ENCODE measurements at regions not wholly inside any gene's neighbourhood (a gene's known extent, or its start where the extent isn't known, plus 50 kb on each side); places are given as distances from the start of the nearest gene placed in this dataset.
"Not testable (repeated sequence)": the region's sequence is repeated elsewhere in the genome, so short reads cannot be mapped to it uniquely, and the experiment has no call there.

- DNase-seq (ENCODE audit: low read depth in 2 of 2): no peak
Observed at GRCh38 chr17:71735893-71736292, 384.9 kb upstream of the SOX9 start.

GRCh38 chr17:71740866-71741265 is 380.0 kb upstream of the SOX9 start:
- DNase-seq (ENCODE audit: low read depth in 2 of 2): no peak

GRCh38 chr17:71741836-71742235 is 379.0 kb upstream of the SOX9 start:
- no peak for DNase-seq (ENCODE audit: low read depth in 2 of 2)

- no peak for DNase-seq (ENCODE audit: low read depth in 2 of 2)
Observed at GRCh38 chr17:71748872-71749271, 371.9 kb upstream of the SOX9 start.

- DNase-seq (ENCODE audit: low read depth in 2 of 2): no peak
Observed at GRCh38 chr17:71753070-71753469, 367.8 kb upstream of the SOX9 start.

GRCh38 chr17:71757156-71757555 is 363.7 kb upstream of the SOX9 start:
- no peak for DNase-seq (ENCODE audit: low read depth in 2 of 2)

GRCh38 chr17:71757956-71758355 is 362.9 kb upstream of the SOX9 start:
- DNase-seq (ENCODE audit: low read depth in 2 of 2): no peak

- DNase-seq (ENCODE audit: low read depth in 2 of 2): no peak
Observed at GRCh38 chr17:71759422-71760060, 361.3 kb upstream of the SOX9 start.

- no peak for DNase-seq (ENCODE audit: low read depth in 2 of 2)
Observed at GRCh38 chr17:71760062-71760720, 360.6 kb upstream of the SOX9 start.

- DNase-seq (ENCODE audit: low read depth in 2 of 2): no peak
Observed at GRCh38 chr17:71762526-71762925, 358.3 kb upstream of the SOX9 start.

- DNase-seq (ENCODE audit: low read depth in 2 of 2): no peak
Observed at GRCh38 chr17:71764505-71764904, 356.3 kb upstream of the SOX9 start.

GRCh38 chr17:71765437-71765836 is 355.4 kb upstream of the SOX9 start:
- no peak for DNase-seq (ENCODE audit: low read depth in 2 of 2)

- no peak for DNase-seq (ENCODE audit: low read depth in 2 of 2)
Observed at GRCh38 chr17:71769850-71770249, 351.0 kb upstream of the SOX9 start.

- no peak for DNase-seq (ENCODE audit: low read depth in 2 of 2)
Observed at GRCh38 chr17:71777048-71777640, 343.7 kb upstream of the SOX9 start.

- DNase-seq (ENCODE audit: low read depth in 2 of 2): no peak
Observed at GRCh38 chr17:71779482-71779881, 341.3 kb upstream of the SOX9 start.

- no peak for DNase-seq (ENCODE audit: low read depth in 2 of 2)
Observed at GRCh38 chr17:71780596-71780995, 340.2 kb upstream of the SOX9 start.

GRCh38 chr17:71782021-71782420 is 338.8 kb upstream of the SOX9 start:
- not testable (repeated sequence) for DNase-seq (ENCODE audit: low read depth in 2 of 2)

- no peak for DNase-seq (ENCODE audit: low read depth in 2 of 2)
Observed at GRCh38 chr17:71790791-71791190, 330.0 kb upstream of the SOX9 start.

- DNase-seq (ENCODE audit: low read depth in 2 of 2): no peak
Observed at GRCh38 chr17:71791311-71791710, 329.5 kb upstream of the SOX9 start.

- DNase-seq (ENCODE audit: low read depth in 2 of 2): no peak
Observed at GRCh38 chr17:71792966-71793365, 327.9 kb upstream of the SOX9 start.

GRCh38 chr17:71793518-71793917 is 327.3 kb upstream of the SOX9 start:
- no peak for DNase-seq (ENCODE audit: low read depth in 2 of 2)

GRCh38 chr17:71798701-71799100 is 322.1 kb upstream of the SOX9 start:
- DNase-seq (ENCODE audit: low read depth in 2 of 2): no peak

- DNase-seq (ENCODE audit: low read depth in 2 of 2): no peak
Observed at GRCh38 chr17:71799657-71800056, 321.2 kb upstream of the SOX9 start.

Measured in lung microvascular endothelial cell (primary cell).